HCT116 (cell line): ENCODE measurements at regions not wholly inside any gene's neighbourhood (a gene's known extent, or its start where the extent isn't known, plus 50 kb on each side); places are given as distances from the start of the nearest gene placed in this dataset.

Experiments
- ATAC-seq: fragments of 200-7000 bp; cut with Tn5 transposase; 2 replicates; pipeline ENCODE4 v1.9.1; 2020; ENCODE audit warnings: mild to moderate bottlenecking, moderate library complexity
- BruUV-seq: library from RNA; stranded (reverse); fragments of 400-500 nt; replicated peaks from 2 replicates; lab custom pipeline; 2021; lab: Mats Ljungman, UMichigan
- CTCF ChIA-PET: fragments of 300-600 bp; sonication (Branson Sonifier 250); formaldehyde crosslinking; loops from one replicate; lab custom pipeline; 2021; ENCODE audit warnings: antibody characterized with exemption; lab: Charles Lee
- POLR2A ChIA-PET: fragments of 300-600, 350-600 bp; sonication (Branson Sonifier 250); formaldehyde crosslinking; loops from one replicate; lab custom pipeline; 2021; ENCODE audit warnings: antibody characterized with exemption; lab: Charles Lee
- RAD21 ChIA-PET, 2 experiments: fragments of 300-600 bp; sonication (Branson Sonifier 250); formaldehyde crosslinking; loops; one replicate each; lab custom pipeline; 2023; ENCODE audit warnings: low total read pairs in 2 of 2; ENCODE audit not compliant: uncharacterized antibody in 2 of 2, unreplicated experiment in 2 of 2, low non-redundant PET in 1 of 2; lab: Charles Lee
- DNase-seq: peaks from one replicate; pipeline ENCODE4 v3.0.0-alpha.2; 2010; ENCODE audit warnings: low read depth, low spot score
- H2AFZ ChIP-seq: fragments of 200-600 bp; shearing (Covaris generic), sonication (generic); 2 replicates; pipeline ENCODE4 v1.6.1; 2017; ENCODE audit warnings: low read depth, mixed run types, mixed read lengths, antibody characterized with exemption, low read length; ENCODE audit not compliant: poor library complexity, severe bottlenecking
- H3K27ac ChIP-seq: 2 replicates; pipeline ENCODE4 v1.5.1; 2012; ENCODE audit warnings: low read depth, low read length
- H3K27me3 ChIP-seq: fragments of 200-600 bp; sonication (generic); 2 replicates; pipeline ENCODE4 v1.6.1; 2016; ENCODE audit warnings: mixed run types, low read length, mixed read lengths; ENCODE audit not compliant: insufficient read depth
- H3K36me3 ChIP-seq, 2 experiments: fragments of 200-500 bp in 1 of 2; fragments of 200-600 bp in 1 of 2; sonication (Bioruptor generic) in 1 of 2; sonication (generic) in 1 of 2; 2 replicates each; pipeline versions ENCODE4 v1.5.1 to v1.6.1; 2014 to 2016; ENCODE audit warnings: low read length in 2 of 2, inconsistent platforms in 1 of 2, mixed read lengths in 1 of 2, mixed run types in 1 of 2; ENCODE audit not compliant: insufficient read depth in 2 of 2, control insufficient read depth in 1 of 2
- H3K4me1 ChIP-seq, 2 experiments: fragments of 200-600 bp in 1 of 2; sonication (generic) in 1 of 2; 2 replicates each; pipeline versions ENCODE4 v1.5.1 to v1.6.1; 2012 to 2017; ENCODE audit warnings: low read length in 2 of 2, inconsistent platforms in 1 of 2, mild to moderate bottlenecking in 1 of 2, mixed read lengths in 1 of 2, mixed run types in 1 of 2, moderate library complexity in 1 of 2; ENCODE audit not compliant: insufficient read depth in 2 of 2, control insufficient read depth in 1 of 2
- H3K4me2 ChIP-seq: fragments of 200-600 bp; sonication (generic); 2 replicates; pipeline ENCODE4 v1.6.1; 2017; ENCODE audit warnings: mixed run types, low read length, mixed read lengths
- H3K4me3 ChIP-seq, 2 experiments: fragments of 200-600 bp in 1 of 2; sonication (generic) in 1 of 2; replicated peaks in 1 of 2; 2 replicates each; pipeline ENCODE4 v1.5.1; 2011 to 2016; ENCODE audit warnings: low read length in 2 of 2, control low read depth in 1 of 2, low read depth in 1 of 2, mild to moderate bottlenecking in 1 of 2, mixed read lengths in 1 of 2, mixed run types in 1 of 2
- H3K79me2 ChIP-seq: fragments of 200-600 bp; sonication (generic); 2 replicates; pipeline ENCODE4 v1.6.1; 2017; ENCODE audit warnings: mild to moderate bottlenecking, mixed run types, low read length, moderate library complexity, mixed read lengths; ENCODE audit not compliant: insufficient read depth
- H3K9ac ChIP-seq: fragments of 200-600 bp; sonication (generic); 2 replicates; pipeline ENCODE4 v1.6.1; 2016; ENCODE audit warnings: low read length, mixed read lengths
- H3K9me2 ChIP-seq: fragments of 200-600 bp; sonication (generic), shearing (Covaris generic); 2 replicates; pipeline ENCODE4 v1.6.1; 2017; ENCODE audit warnings: mixed run types, mild to moderate bottlenecking, moderate library complexity; ENCODE audit not compliant: insufficient read depth
- H3K9me3 ChIP-seq, 2 experiments: fragments of 200-500 bp in 1 of 2; fragments of 200-600 bp in 1 of 2; sonication (Bioruptor generic) in 1 of 2; sonication (generic) in 1 of 2; 2 replicates each; pipeline ENCODE4 v1.6.1; 2014 to 2017; ENCODE audit warnings: low read length in 2 of 2, mixed read lengths in 2 of 2, inconsistent platforms in 1 of 2, low read depth in 1 of 2, mild to moderate bottlenecking in 1 of 2, mixed run types in 1 of 2, moderate library complexity in 1 of 2; ENCODE audit not compliant: control insufficient read depth in 1 of 2, insufficient read depth in 1 of 2
- H4K20me1 ChIP-seq: fragments of 200-600 bp; sonication (generic), shearing (Covaris generic); 2 replicates; pipeline ENCODE4 v1.6.1; 2017; ENCODE audit warnings: mixed run types, mild to moderate bottlenecking, moderate library complexity; ENCODE audit not compliant: insufficient read depth
- CTCF ChIP-seq, 3 experiments: fragments of 200-600 bp in 1 of 3; sonication (generic) in 1 of 3; IDR thresholded peaks in 2 of 3; conservative IDR thresholded peaks in 1 of 3; 2 replicates each; pipeline ENCODE4 v1.5.1; 2012 to 2017; ENCODE audit warnings: low read depth in 2 of 3, low read length in 2 of 3, antibody characterized with exemption in 1 of 3, borderline replicate concordance in 1 of 3, control low read depth in 1 of 3, mild to moderate bottlenecking in 1 of 3, mixed read lengths in 1 of 3, mixed run types in 1 of 3, moderate library complexity in 1 of 3; ENCODE audit not compliant: insufficient read depth in 1 of 3
- FOSL1 ChIP-seq: IDR thresholded peaks from 2 replicates; pipeline ENCODE4 v1.6.1; 2012; ENCODE audit warnings: low read depth
- JUND ChIP-seq: IDR thresholded peaks from 2 replicates; pipeline ENCODE4 v1.6.1; 2012
- POLR2A ChIP-seq: IDR thresholded peaks from 2 replicates; pipeline ENCODE4 v1.7.0; 2011; ENCODE audit warnings: borderline replicate concordance; ENCODE audit not compliant: insufficient read depth, insufficient read length; ENCODE audit errors: extremely low read depth
- POLR2AphosphoS5 ChIP-seq: IDR thresholded peaks from 2 replicates; pipeline ENCODE4 v1.6.1; 2011; ENCODE audit warnings: mild to moderate bottlenecking, low read depth, low read length, moderate library complexity
- SP1 ChIP-seq: IDR thresholded peaks from 2 replicates; pipeline ENCODE4 v1.6.1; 2012; ENCODE audit warnings: low read depth
- SRF ChIP-seq: IDR thresholded peaks from 2 replicates; pipeline ENCODE4 v1.6.1; 2012; ENCODE audit warnings: low read depth
- TCF7L2 ChIP-seq: IDR thresholded peaks from 2 replicates; pipeline ENCODE4 v1.7.0; 2011; ENCODE audit warnings: borderline replicate concordance, inconsistent platforms; ENCODE audit not compliant: insufficient read depth, insufficient read length; ENCODE audit errors: extremely low read depth
- ZFX ChIP-seq: fragments of 450-650 bp; IDR thresholded peaks from 2 replicates; pipeline ENCODE4 v1.6.1; 2017
- intact Hi-C: fragments of 100-400 bp; cut with micrococcal nuclease; formaldehyde crosslinking; loops from 2 replicates; pipeline ENCODE4 v1.10.0; 2022
- TF ChIP-seq, protein P1 (sequence below): IDR thresholded peaks from 2 replicates; pipeline ENCODE4 v1.6.1; 2012
- TF ChIP-seq, protein P2 (sequence below): IDR thresholded peaks from 2 replicates; pipeline ENCODE4 v1.6.1; 2011; ENCODE audit warnings: mild to moderate bottlenecking, low read length, moderate library complexity; ENCODE audit not compliant: insufficient replicate concordance; ENCODE audit errors: extremely low read depth

DNA sequence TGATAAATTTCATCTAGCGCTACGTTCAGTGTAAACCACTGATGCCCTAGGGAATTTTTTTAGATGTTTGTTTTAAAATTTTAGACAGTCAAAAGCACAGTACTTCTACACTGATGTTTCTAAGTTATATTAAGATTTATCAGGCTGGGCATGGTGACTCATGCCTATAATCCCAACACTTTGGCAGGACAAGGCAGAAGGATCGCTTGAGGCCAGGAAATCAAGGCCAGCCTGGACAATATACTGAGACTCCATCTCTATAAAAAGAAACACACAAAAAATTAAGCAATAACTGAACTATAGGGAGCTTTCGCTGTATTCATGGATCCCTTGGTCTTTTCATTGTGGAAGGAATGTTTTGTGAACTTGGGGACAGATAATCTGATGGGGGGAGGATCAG, 50.6 kb upstream of the MAPRE2 start:
- TF ChIP-seq POLR2A = no peak
- no peak for TF ChIP-seq FOSL1
- no peak for TF ChIP-seq CTCF (IDR thresholded peaks at IDR 0.05 in 2 of 3, conservative IDR thresholded peaks at IDR 0.05 in 1 of 3; ENCODE audit: borderline replicate concordance in 1 of 3, insufficient read depth in 1 of 3, low read depth in 2 of 3, low read length in 2 of 3)
- no peak for TF ChIP-seq ZFX
- TF ChIP-seq TCF7L2 = no peak
- TF ChIP-seq SP1 = no peak
- TF ChIP-seq SRF = no peak
- TF ChIP-seq POLR2AphosphoS5 = no peak
- TF ChIP-seq JUND = no peak
- DNase-seq = no peak

GRCh38 chr18:34991152-34991551, 50.1 kb upstream of the MAPRE2 start:
- H2AFZ ChIP-seq = no peak overlapping the region
- H3K9ac ChIP-seq = no peak overlapping the region
- TF ChIP-seq, protein P1, sequence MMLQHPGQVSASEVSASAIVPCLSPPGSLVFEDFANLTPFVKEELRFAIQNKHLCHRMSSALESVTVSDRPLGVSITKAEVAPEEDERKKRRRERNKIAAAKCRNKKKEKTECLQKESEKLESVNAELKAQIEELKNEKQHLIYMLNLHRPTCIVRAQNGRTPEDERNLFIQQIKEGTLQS = no peak
- TF ChIP-seq POLR2AphosphoS5 (no peak), JUND (no peak)
- TF ChIP-seq, protein P2, sequence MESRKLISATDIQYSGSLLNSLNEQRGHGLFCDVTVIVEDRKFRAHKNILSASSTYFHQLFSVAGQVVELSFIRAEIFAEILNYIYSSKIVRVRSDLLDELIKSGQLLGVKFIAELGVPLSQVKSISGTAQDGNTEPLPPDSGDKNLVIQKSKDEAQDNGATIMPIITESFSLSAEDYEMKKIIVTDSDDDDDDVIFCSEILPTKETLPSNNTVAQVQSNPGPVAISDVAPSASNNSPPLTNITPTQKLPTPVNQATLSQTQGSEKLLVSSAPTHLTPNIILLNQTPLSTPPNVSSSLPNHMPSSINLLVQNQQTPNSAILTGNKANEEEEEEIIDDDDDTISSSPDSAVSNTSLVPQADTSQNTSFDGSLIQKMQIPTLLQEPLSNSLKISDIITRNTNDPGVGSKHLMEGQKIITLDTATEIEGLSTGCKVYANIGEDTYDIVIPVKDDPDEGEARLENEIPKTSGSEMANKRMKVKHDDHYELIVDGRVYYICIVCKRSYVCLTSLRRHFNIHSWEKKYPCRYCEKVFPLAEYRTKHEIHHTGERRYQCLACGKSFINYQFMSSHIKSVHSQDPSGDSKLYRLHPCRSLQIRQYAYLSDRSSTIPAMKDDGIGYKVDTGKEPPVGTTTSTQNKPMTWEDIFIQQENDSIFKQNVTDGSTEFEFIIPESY = no peak
- H3K9me3 ChIP-seq = no peaks in the 10 kb centered on the region
- ChIA-PET CTCF (no interaction called here), RAD21 (no interaction called here), POLR2A (no interaction called here)
- no peak overlapping the region for H3K27ac ChIP-seq
- H3K36me3 ChIP-seq = no peaks in the 10 kb centered on the region
- no TSS peak for BruUV-seq
- no peaks in the 10 kb centered on the region for H3K9me2 ChIP-seq
- no peaks in the 10 kb centered on the region for H3K79me2 ChIP-seq
- intact Hi-C loops = no loop called here
- no peak for ATAC-seq
- H3K4me3 ChIP-seq = no peak overlapping the region
- no peak for DNase-seq
- H4K20me1 ChIP-seq = no peaks in the 10 kb centered on the region
- no peaks in the 10 kb centered on the region for H3K4me1 ChIP-seq
- no peaks in the 10 kb centered on the region for H3K27me3 ChIP-seq
- no peak overlapping the region for H3K4me2 ChIP-seq

More for the DNA sequence above, 50.6 kb upstream of the MAPRE2 start:
- ATAC-seq = no peak
- Histone ChIP-seq H3K36me3 (no peaks in the 10 kb centered on the region), H3K4me2 (no peak overlapping the region), H3K79me2 (no peaks in the 10 kb centered on the region), H2AFZ (no peak overlapping the region), H3K9me3 (no peaks in the 10 kb centered on the region), H3K9ac (no peak overlapping the region), H4K20me1 (no peaks in the 10 kb centered on the region), H3K27me3 (no peaks in the 10 kb centered on the region), H3K9me2 (no peaks in the 10 kb centered on the region), H3K4me3 (no peak overlapping the region), H3K4me1 (no peaks in the 10 kb centered on the region), H3K27ac (no peak overlapping the region)
- intact Hi-C loops = no loop called here
- RAD21 ChIA-PET = no interaction called here
- BruUV-seq = no TSS peak
- POLR2A ChIA-PET = no interaction called here
- CTCF ChIA-PET = no interaction called here
